DOHH2 (cell line): ENCODE measurements at regions not wholly inside any gene's neighbourhood (a gene's known extent, or its start where the extent isn't known, plus 50 kb on each side); places are given as distances from the start of the nearest gene placed in this dataset.

Experiments used
- EZH2phosphoT487 ChIP-seq: fragments of 200-600 bp; sonication (generic); IDR thresholded peaks from 2 replicates; pipeline ENCODE4 v1.6.1; 2017; ENCODE audit warnings: borderline replicate concordance, mild to moderate bottlenecking, antibody characterized with exemption, low read length, moderate library complexity, mixed read lengths
- TF ChIP-seq, protein P1 (sequence below): fragments of 200-600 bp; sonication (generic); IDR thresholded peaks from one replicate; pipeline ENCODE4 v1.5.1; 2014; ENCODE audit warnings: antibody characterized with exemption, mild to moderate bottlenecking, low read depth, low read length; ENCODE audit not compliant: poor library complexity, severe bottlenecking

DNA sequence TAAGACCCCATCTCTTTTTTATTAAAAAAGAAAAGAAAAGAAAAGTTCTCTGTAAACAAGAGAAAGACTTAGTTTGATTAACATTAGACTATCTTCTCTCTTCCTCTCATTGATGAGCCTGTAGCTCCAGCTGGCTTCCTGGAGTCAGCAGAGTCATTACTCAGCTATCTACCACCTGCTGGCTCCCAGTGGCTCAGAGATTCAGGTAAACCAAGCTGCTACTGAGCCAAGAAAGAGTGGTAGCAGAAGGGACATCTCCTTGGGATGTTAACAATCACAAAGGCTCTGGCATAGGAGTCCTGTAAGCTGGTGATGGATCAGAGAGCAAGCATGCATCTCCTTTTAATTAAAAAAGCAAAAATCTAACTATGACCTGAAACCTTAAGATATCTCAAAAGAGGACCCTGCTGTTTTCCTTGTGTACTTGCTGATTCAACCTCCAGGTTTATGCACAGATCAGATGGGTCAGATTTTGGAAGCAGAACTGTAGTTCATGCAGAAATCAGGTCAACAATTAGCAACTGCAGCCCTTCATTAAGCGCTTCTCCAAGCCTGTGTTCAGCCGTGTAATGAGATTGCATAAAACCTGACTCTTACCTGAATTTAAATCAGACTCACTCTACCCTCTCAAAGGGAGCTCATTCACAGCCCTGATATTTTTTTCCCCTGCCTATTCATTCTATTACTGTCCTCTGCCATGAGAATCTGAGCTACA is 225.8 kb downstream of the RNF152 start:
- TF ChIP-seq, protein P1, sequence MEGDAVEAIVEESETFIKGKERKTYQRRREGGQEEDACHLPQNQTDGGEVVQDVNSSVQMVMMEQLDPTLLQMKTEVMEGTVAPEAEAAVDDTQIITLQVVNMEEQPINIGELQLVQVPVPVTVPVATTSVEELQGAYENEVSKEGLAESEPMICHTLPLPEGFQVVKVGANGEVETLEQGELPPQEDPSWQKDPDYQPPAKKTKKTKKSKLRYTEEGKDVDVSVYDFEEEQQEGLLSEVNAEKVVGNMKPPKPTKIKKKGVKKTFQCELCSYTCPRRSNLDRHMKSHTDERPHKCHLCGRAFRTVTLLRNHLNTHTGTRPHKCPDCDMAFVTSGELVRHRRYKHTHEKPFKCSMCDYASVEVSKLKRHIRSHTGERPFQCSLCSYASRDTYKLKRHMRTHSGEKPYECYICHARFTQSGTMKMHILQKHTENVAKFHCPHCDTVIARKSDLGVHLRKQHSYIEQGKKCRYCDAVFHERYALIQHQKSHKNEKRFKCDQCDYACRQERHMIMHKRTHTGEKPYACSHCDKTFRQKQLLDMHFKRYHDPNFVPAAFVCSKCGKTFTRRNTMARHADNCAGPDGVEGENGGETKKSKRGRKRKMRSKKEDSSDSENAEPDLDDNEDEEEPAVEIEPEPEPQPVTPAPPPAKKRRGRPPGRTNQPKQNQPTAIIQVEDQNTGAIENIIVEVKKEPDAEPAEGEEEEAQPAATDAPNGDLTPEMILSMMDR, result no peak
- TF ChIP-seq EZH2phosphoT487, result no peak
